GM12873 (cell line): ENCODE measurements at regions not wholly inside any gene's neighbourhood (a gene's known extent, or its start where the extent isn't known, plus 50 kb on each side); places are given as distances from the start of the nearest gene placed in this dataset.

Experiments used
- TF ChIP-seq, protein P1 (sequence below): IDR thresholded peaks from 2 replicates; pipeline ENCODE4 v1.5.1; 2012; ENCODE audit warnings: low read depth, mild to moderate bottlenecking, moderate library complexity, low read length, control low read depth; ENCODE audit not compliant: insufficient read depth; ENCODE audit errors: missing control alignments

- TF ChIP-seq, protein P1, sequence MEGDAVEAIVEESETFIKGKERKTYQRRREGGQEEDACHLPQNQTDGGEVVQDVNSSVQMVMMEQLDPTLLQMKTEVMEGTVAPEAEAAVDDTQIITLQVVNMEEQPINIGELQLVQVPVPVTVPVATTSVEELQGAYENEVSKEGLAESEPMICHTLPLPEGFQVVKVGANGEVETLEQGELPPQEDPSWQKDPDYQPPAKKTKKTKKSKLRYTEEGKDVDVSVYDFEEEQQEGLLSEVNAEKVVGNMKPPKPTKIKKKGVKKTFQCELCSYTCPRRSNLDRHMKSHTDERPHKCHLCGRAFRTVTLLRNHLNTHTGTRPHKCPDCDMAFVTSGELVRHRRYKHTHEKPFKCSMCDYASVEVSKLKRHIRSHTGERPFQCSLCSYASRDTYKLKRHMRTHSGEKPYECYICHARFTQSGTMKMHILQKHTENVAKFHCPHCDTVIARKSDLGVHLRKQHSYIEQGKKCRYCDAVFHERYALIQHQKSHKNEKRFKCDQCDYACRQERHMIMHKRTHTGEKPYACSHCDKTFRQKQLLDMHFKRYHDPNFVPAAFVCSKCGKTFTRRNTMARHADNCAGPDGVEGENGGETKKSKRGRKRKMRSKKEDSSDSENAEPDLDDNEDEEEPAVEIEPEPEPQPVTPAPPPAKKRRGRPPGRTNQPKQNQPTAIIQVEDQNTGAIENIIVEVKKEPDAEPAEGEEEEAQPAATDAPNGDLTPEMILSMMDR: no peak
These were observed 238.7 kb upstream of the SEL1L start for GRCh38 chr14:81772381-81772780.

- TF ChIP-seq, protein P1: no peak
These were observed 242.9 kb upstream of the SEL1L start for GRCh38 chr14:81776531-81776930.

- TF ChIP-seq, protein P1: no peak
These were observed 250.4 kb upstream of the SEL1L start for GRCh38 chr14:81784084-81784483.

DNA sequence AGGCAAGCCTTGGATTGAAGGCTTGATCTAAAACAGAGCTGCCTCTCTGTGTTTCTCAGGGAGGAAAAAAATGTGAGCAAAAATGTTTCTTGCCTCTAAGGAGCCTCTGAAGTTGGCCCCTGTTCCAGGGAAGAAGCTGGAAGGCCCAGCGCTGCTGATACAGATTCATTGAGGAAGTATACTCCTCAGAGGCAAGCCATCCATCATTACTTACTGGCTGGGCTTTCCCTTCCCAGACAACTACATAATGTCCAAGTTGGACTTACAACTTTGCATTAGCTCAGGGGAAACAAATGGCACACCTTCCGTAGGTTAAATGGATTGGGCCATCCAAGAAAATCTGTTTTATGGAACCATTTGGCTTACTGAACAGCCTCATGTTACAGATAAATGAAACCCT, 263.7 kb upstream of the SEL1L start:
- TF ChIP-seq, protein P1: no peak

- TF ChIP-seq, protein P1: no peak
These were observed 268.3 kb upstream of the SEL1L start for GRCh38 chr14:81801921-81802320.

GRCh38 chr14:81802341-81802740, 268.7 kb upstream of the SEL1L start:
- TF ChIP-seq, protein P1: no peak

GRCh38 chr14:81805785-81806184, 272.1 kb upstream of the SEL1L start:
- TF ChIP-seq, protein P1: no peak
